ENCODE measurements at regions not wholly inside any gene's neighbourhood (a gene's known extent, or its start where the extent isn't known, plus 50 kb on each side); places are given as distances from the start of the nearest gene placed in this dataset.

DNA sequence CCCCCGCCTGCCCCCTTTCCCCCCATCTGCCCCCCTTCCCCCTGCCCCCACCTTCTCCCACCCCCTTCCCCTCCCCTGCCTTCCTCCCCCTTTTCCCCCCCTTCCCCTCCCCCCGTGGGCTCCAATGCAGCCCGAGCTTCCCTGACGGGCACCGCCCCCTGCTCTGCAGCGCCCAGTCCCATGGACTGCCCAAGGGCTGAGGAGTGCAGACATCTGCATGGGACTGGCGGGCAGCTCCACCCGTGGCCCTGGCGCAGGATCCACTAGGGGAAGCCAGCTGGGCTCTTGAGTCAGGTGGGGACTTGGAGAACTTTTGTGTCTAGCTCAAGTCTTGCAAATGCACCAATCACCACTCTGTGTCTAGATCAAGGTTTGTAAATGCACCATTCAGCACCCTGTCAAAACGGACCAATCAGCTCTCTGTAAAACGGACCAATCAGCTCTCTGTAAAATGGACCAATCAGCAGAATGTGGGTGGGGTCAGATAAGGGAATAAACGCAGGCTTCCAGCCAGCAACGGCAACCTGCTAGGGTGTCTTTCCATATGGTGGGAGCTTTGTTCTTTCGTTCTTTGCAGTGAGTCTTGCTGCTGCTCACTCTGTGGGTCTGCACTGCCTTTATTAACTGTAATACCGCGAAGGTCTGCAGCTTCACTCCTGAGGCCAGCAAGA is 300.5 kb upstream of the PABPC4L start:
- TF ChIP-seq, protein P1, sequence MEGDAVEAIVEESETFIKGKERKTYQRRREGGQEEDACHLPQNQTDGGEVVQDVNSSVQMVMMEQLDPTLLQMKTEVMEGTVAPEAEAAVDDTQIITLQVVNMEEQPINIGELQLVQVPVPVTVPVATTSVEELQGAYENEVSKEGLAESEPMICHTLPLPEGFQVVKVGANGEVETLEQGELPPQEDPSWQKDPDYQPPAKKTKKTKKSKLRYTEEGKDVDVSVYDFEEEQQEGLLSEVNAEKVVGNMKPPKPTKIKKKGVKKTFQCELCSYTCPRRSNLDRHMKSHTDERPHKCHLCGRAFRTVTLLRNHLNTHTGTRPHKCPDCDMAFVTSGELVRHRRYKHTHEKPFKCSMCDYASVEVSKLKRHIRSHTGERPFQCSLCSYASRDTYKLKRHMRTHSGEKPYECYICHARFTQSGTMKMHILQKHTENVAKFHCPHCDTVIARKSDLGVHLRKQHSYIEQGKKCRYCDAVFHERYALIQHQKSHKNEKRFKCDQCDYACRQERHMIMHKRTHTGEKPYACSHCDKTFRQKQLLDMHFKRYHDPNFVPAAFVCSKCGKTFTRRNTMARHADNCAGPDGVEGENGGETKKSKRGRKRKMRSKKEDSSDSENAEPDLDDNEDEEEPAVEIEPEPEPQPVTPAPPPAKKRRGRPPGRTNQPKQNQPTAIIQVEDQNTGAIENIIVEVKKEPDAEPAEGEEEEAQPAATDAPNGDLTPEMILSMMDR (IDR thresholded peaks at IDR 0.05; ENCODE audit: insufficient read depth, low read length, poor library complexity, severe bottlenecking), result no peak
- TF ChIP-seq EZH2phosphoT487 (conservative IDR thresholded peaks at IDR 0.05; ENCODE audit: low read length), result no peak

Measured in SU-DHL-6 (cell line).